ENCODE measurements at regions not wholly inside any gene's neighbourhood (a gene's known extent, or its start where the extent isn't known, plus 50 kb on each side); places are given as distances from the start of the nearest gene placed in this dataset.

- TF ChIP-seq REST (IDR thresholded peaks at IDR 0.05; ENCODE audit: low read depth) (no peak), MAX (IDR thresholded peaks at IDR 0.05) (no peak), EP300 (IDR thresholded peaks at IDR 0.05; ENCODE audit: borderline replicate concordance) (no peak), CEBPB (IDR thresholded peaks at IDR 0.05) (no peak), ZBTB7A (IDR thresholded peaks at IDR 0.05; ENCODE audit: low read depth) (no peak), TAF1 (IDR thresholded peaks at IDR 0.05; ENCODE audit: low read depth) (no peak), USF1 (IDR thresholded peaks at IDR 0.05) (no peak), FOXM1 (IDR thresholded peaks at IDR 0.05; ENCODE audit: borderline replicate concordance, low read depth) (no peak), NFIC (IDR thresholded peaks at IDR 0.05) (no peak), CREB1 (IDR thresholded peaks at IDR 0.05; ENCODE audit: low read depth) (no peak), RAD21 (IDR thresholded peaks at IDR 0.05; ENCODE audit: low read depth) (no peak), YY1 (IDR thresholded peaks at IDR 0.05; ENCODE audit: low read depth) (no peak)
Measured at GRCh38 chr10:44849936-44850335, 61.2 kb upstream of the TMEM72 start.
